ENCODE measurements at regions not wholly inside any gene's neighbourhood (a gene's known extent, or its start where the extent isn't known, plus 50 kb on each side); places are given as distances from the start of the nearest gene placed in this dataset.

DNA sequence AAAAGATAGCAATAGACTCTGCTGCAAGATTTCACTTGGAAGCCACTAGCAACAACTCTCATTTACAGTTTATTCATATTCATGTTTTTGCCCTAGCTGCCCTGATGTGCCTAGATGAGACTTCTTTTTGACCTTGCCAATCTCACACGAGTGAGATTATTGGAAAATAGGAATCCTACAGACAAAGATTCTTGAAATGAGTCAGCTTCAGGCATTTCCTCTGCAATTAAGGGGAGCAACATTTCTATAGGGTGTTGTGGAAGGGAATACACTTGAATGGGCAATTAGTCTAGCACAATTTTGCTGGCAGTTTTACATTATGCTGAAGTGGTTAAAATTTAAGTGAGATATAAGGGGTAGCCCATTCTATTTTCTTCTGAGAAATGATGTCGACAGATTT lies 217.0 kb upstream of the FAT4 start:
- no peak for TF ChIP-seq POLR2A (IDR thresholded peaks at IDR 0.05; ENCODE audit: low read length)
- TF ChIP-seq GATA1 (IDR thresholded peaks at IDR 0.05; ENCODE audit: low read depth, low read length), result no peak

Data from erythroblast (primary cell).